Loucy (cell line): ENCODE measurements at regions not wholly inside any gene's neighbourhood (a gene's known extent, or its start where the extent isn't known, plus 50 kb on each side); places are given as distances from the start of the nearest gene placed in this dataset.

Source experiments
- H2AFZ ChIP-seq: fragments of 200-600 bp; sonication (generic); 2 replicates; pipeline ENCODE4 v1.6.0; 2016; ENCODE audit warnings: antibody characterized with exemption, mild to moderate bottlenecking, low read length, moderate library complexity
- H3F3A ChIP-seq: fragments of 200-600 bp; 2 replicates; pipeline ENCODE4 v1.6.0; 2016; ENCODE audit warnings: antibody characterized with exemption, low read depth, mild to moderate bottlenecking
- H3K27me3 ChIP-seq: fragments of 200-600 bp; sonication (generic); 2 replicates; pipeline ENCODE4 v1.6.1; 2014; ENCODE audit warnings: low read length, mild to moderate bottlenecking; ENCODE audit not compliant: insufficient read depth, poor library complexity, severe bottlenecking
- H3K36me3 ChIP-seq: fragments of 200-600 bp; sonication (generic); 2 replicates; pipeline ENCODE4 v1.6.1; 2016; ENCODE audit warnings: low read length; ENCODE audit not compliant: insufficient read depth
- H3K4me1 ChIP-seq: fragments of 200-600 bp; sonication (generic); 2 replicates; pipeline ENCODE4 v1.5.1; 2014; ENCODE audit warnings: low read length, mild to moderate bottlenecking; ENCODE audit not compliant: insufficient read depth, poor library complexity, severe bottlenecking
- H3K4me2 ChIP-seq: fragments of 200-600 bp; sonication (generic); 2 replicates; pipeline ENCODE4 v1.6.0; 2014; ENCODE audit warnings: antibody characterized with exemption, low read length, low read depth, mild to moderate bottlenecking; ENCODE audit not compliant: poor library complexity, severe bottlenecking
- H3K4me3 ChIP-seq: fragments of 200-600 bp; sonication (generic); 2 replicates; pipeline ENCODE4 v1.5.1; 2014; ENCODE audit warnings: low read length, mild to moderate bottlenecking, mixed read lengths; ENCODE audit not compliant: poor library complexity, severe bottlenecking
- H3K79me2 ChIP-seq: fragments of 200-600 bp; sonication (generic); 2 replicates; pipeline ENCODE4 v1.6.1; 2014; ENCODE audit warnings: low read length; ENCODE audit not compliant: insufficient read depth
- H3K9ac ChIP-seq: fragments of 200-600 bp; sonication (generic); 2 replicates; pipeline ENCODE4 v1.6.0; 2014; ENCODE audit warnings: mild to moderate bottlenecking, low read depth, low read length, moderate library complexity; ENCODE audit not compliant: poor library complexity, severe bottlenecking
- H3K9me2 ChIP-seq: fragments of 200-600 bp; sonication (generic); replicated peaks from 2 replicates; pipeline ENCODE4 v1.6.1; 2016; ENCODE audit warnings: low read depth, low read length, mixed read lengths
- H3K9me3 ChIP-seq: fragments of 200-600 bp; sonication (generic); 2 replicates; pipeline ENCODE4 v1.6.1; 2014; ENCODE audit warnings: mild to moderate bottlenecking, antibody characterized with exemption, low read length, low read depth; ENCODE audit not compliant: insufficient read depth
- H4K20me1 ChIP-seq: fragments of 200-600 bp; sonication (generic); 2 replicates; pipeline ENCODE4 v1.6.0; 2014; ENCODE audit warnings: antibody characterized with exemption, low read length, mild to moderate bottlenecking; ENCODE audit not compliant: insufficient read depth, poor library complexity, severe bottlenecking
- CTCF ChIP-seq: fragments of 200-600 bp; sonication (generic); conservative IDR thresholded peaks from 2 replicates; pipeline ENCODE4 v1.5.1; 2014; ENCODE audit warnings: mild to moderate bottlenecking, antibody characterized with exemption, low read length
- EZH2phosphoT487 ChIP-seq: fragments of 200-600 bp; IDR thresholded peaks from 2 replicates; pipeline ENCODE4 v1.6.1; 2018; ENCODE audit warnings: antibody characterized with exemption, mild to moderate bottlenecking, moderate library complexity, borderline replicate concordance

- H3K36me3 ChIP-seq: no peaks in the 10 kb centered on the region
- no peaks in the 10 kb centered on the region for H3F3A ChIP-seq
- no peaks in the 10 kb centered on the region for H3K79me2 ChIP-seq
- H3K9me2 ChIP-seq: no peaks in the 10 kb centered on the region
- H3K4me1 ChIP-seq: no peaks in the 10 kb centered on the region
- no peak overlapping the region for H3K9ac ChIP-seq
- no peak for TF ChIP-seq CTCF
- no peak for TF ChIP-seq EZH2phosphoT487
- H4K20me1 ChIP-seq: no peaks in the 10 kb centered on the region
- H3K4me2 ChIP-seq: no peak overlapping the region
- H3K27me3 ChIP-seq: no peaks in the 10 kb centered on the region
- H3K9me3 ChIP-seq: no peaks in the 10 kb centered on the region
- no peak overlapping the region for H3K4me3 ChIP-seq
- H2AFZ ChIP-seq: no peak overlapping the region
These were observed 604.6 kb upstream of the GRIA3 start for GRCh38 chrX:122579526-122579925.

GRCh38 chrX:122582280-122582974 is 601.7 kb upstream of the GRIA3 start:
- Histone ChIP-seq H3K4me2 (no peak overlapping the region), H3F3A (no peaks in the 10 kb centered on the region), H3K9me2 (no peaks in the 10 kb centered on the region), H3K27me3 (no peaks in the 10 kb centered on the region), H4K20me1 (no peaks in the 10 kb centered on the region), H3K9ac (no peak overlapping the region), H3K9me3 (no peaks in the 10 kb centered on the region), H3K4me1 (no peaks in the 10 kb centered on the region), H3K36me3 (no peaks in the 10 kb centered on the region), H3K79me2 (no peaks in the 10 kb centered on the region), H2AFZ (no peak overlapping the region), H3K4me3 (no peak overlapping the region)
- TF ChIP-seq EZH2phosphoT487: no peak
- no peak for TF ChIP-seq CTCF

GRCh38 chrX:122582975-122583305 is 601.1 kb upstream of the GRIA3 start:
- H2AFZ ChIP-seq: no peak overlapping the region
- no peaks in the 10 kb centered on the region for H3K9me2 ChIP-seq
- H3K79me2 ChIP-seq: no peaks in the 10 kb centered on the region
- no peak overlapping the region for H3K4me3 ChIP-seq
- no peak overlapping the region for H3K9ac ChIP-seq
- no peak for TF ChIP-seq CTCF
- TF ChIP-seq EZH2phosphoT487: no peak
- H3K4me2 ChIP-seq: no peak overlapping the region
- no peaks in the 10 kb centered on the region for H3F3A ChIP-seq
- H3K36me3 ChIP-seq: no peaks in the 10 kb centered on the region
- H3K27me3 ChIP-seq: no peaks in the 10 kb centered on the region
- H3K9me3 ChIP-seq: no peaks in the 10 kb centered on the region
- H4K20me1 ChIP-seq: no peaks in the 10 kb centered on the region
- no peaks in the 10 kb centered on the region for H3K4me1 ChIP-seq
